ENCODE measurements at regions not wholly inside any gene's neighbourhood (a gene's known extent, or its start where the extent isn't known, plus 50 kb on each side); places are given as distances from the start of the nearest gene placed in this dataset.

DNA sequence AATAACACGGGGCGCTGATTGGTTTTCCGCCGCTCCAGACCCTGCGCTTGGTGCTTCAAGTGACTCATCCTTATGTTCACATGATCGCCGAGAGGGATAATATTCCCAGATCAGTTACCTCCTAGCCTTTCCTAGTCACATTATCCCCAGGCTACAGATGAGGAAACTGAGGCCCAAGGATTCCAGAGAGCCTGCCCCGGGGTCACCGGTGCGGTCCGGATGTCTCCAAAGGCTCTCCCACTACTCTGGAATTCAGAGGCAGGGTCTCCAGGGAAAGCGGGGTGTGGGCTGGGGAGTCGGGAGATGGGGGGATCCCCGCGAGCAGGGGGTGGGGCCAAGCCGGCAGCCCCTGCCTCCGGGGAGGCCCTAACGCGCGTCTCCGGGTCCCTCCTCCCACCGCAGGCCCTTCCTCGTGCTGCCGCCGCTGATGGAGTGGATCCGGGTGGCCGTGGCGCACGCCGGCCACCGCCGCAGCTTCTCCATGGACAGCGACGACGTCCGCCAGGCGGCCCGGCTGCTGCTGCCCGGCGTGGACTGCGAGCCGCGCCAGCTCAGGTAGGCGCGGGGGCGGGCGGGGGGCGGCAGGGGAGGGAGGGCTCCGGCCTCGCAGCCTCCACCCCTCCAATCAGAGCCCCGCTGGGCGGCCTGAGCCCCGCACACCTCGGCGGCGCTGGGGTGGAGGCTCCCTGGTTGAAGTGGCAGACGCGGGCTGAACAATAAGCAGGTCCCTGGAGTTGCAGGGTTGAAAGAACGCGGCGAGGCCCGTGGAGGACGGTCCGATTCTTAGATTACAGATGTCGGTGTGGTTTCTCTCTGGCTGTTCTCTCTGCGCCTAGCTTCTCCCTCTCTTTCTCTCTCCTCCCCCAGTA is 104.6 kb upstream of the PWP1 start:
- TF ChIP-seq, protein P1, sequence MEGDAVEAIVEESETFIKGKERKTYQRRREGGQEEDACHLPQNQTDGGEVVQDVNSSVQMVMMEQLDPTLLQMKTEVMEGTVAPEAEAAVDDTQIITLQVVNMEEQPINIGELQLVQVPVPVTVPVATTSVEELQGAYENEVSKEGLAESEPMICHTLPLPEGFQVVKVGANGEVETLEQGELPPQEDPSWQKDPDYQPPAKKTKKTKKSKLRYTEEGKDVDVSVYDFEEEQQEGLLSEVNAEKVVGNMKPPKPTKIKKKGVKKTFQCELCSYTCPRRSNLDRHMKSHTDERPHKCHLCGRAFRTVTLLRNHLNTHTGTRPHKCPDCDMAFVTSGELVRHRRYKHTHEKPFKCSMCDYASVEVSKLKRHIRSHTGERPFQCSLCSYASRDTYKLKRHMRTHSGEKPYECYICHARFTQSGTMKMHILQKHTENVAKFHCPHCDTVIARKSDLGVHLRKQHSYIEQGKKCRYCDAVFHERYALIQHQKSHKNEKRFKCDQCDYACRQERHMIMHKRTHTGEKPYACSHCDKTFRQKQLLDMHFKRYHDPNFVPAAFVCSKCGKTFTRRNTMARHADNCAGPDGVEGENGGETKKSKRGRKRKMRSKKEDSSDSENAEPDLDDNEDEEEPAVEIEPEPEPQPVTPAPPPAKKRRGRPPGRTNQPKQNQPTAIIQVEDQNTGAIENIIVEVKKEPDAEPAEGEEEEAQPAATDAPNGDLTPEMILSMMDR (IDR thresholded peaks at IDR 0.05): no peak
- TF ChIP-seq POLR2A (IDR thresholded peaks at IDR 0.05): no peak

Data from body of pancreas (tissue), 4 donors.